DND-41 (cell line): ENCODE measurements at regions not wholly inside any gene's neighbourhood (a gene's known extent, or its start where the extent isn't known, plus 50 kb on each side); places are given as distances from the start of the nearest gene placed in this dataset.

ENCODE experiments used
- CTCF ChIP-seq: IDR thresholded peaks from 2 replicates; pipeline ENCODE4 v1.5.1; 2012; ENCODE audit warnings: borderline replicate concordance, low read length, moderate library complexity, mild to moderate bottlenecking; ENCODE audit not compliant: poor library complexity, severe bottlenecking; ENCODE audit errors: extremely low read depth
- EZH2 ChIP-seq: IDR thresholded peaks from 3 replicates; pipeline ENCODE4 v1.6.1; 2012; ENCODE audit warnings: borderline replicate concordance, low read depth, mild to moderate bottlenecking, moderate library complexity, low read length, inconsistent platforms; ENCODE audit not compliant: severe bottlenecking

GRCh38 chr17:33506889-33507650, 214.0 kb upstream of the ASIC2 start:
- no peak for TF ChIP-seq CTCF
- no peak for TF ChIP-seq EZH2
